Urinary bladder (tissue), 3 donors: ENCODE measurements at regions not wholly inside any gene's neighbourhood (a gene's known extent, or its start where the extent isn't known, plus 50 kb on each side); places are given as distances from the start of the nearest gene placed in this dataset.

Experiments
- DNase-seq: peaks from one replicate; pipeline ENCODE4 v3.0.0-alpha.2; 2015; ENCODE audit errors: extremely low spot score
- H3K27ac ChIP-seq: one replicate; pipeline ENCODE4 v1.5.1; 2013; ENCODE audit warnings: low read depth, mild to moderate bottlenecking, moderate library complexity
- H3K36me3 ChIP-seq: one replicate; pipeline ENCODE4 v1.6.1; 2013; ENCODE audit warnings: mild to moderate bottlenecking, moderate library complexity; ENCODE audit not compliant: insufficient read depth
- H3K4me1 ChIP-seq: one replicate; pipeline ENCODE4 v1.6.1; 2013; ENCODE audit warnings: mild to moderate bottlenecking, moderate library complexity; ENCODE audit not compliant: insufficient read depth
- H3K4me3 ChIP-seq: one replicate; pipeline ENCODE4 v1.5.1; 2013; ENCODE audit warnings: low read depth, low read length
- WGBS: extraction: QIAGEN DNeasy Blood & Tissue Kit; methylation state at CpG from one replicate; pipeline ENCODE4 v1.1.7; 2013; 5-methylcytosine and 5-hydroxymethylcytosine counted together
- donor health status: healthy with polysubstance abuse.
- donor health status: healthy.

DNA sequence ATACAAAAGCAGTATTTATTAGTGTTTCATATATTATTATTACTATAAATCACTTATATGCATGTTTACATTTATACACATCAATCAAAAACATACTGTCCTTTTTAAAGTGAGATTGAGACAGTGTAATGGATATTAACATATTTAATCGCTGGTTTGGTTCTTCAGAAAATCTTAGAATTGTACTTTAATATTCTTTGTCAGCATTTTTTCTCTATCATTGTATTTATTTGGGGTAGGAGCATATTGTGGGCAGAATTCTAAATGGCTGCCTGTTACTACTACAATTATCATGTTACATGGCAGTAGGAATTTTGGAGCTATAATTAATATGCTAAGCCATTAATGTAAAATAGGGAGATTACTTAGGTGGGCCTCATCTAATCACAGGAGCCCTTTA, 722.6 kb downstream of the TLR4 start:
- Histone ChIP-seq H3K36me3 (no peaks in the 10 kb centered on the region), H3K27ac (no peak overlapping the region), H3K4me1 (no peaks in the 10 kb centered on the region), H3K4me3 (no peak overlapping the region)
- WGBS, result 92% methylated on average over 1 of the region's 1 CpG
- no peak for DNase-seq

GRCh38 chr9:118438810-118439209, 734.6 kb downstream of the TLR4 start:
- H3K4me1 ChIP-seq, result no peaks in the 10 kb centered on the region
- H3K4me3 ChIP-seq, result no peak overlapping the region
- no peaks in the 10 kb centered on the region for H3K36me3 ChIP-seq
- DNase-seq, result no peak
- H3K27ac ChIP-seq, result no peak overlapping the region
- WGBS, result 77% methylated on average over 1 of the region's 1 CpG

GRCh38 chr9:118439441-118439840, 735.2 kb downstream of the TLR4 start:
- no peak overlapping the region for H3K4me3 ChIP-seq
- H3K36me3 ChIP-seq, result no peaks in the 10 kb centered on the region
- no peak overlapping the region for H3K27ac ChIP-seq
- DNase-seq, result no peak
- no peaks in the 10 kb centered on the region for H3K4me1 ChIP-seq
- 77% methylated on average over 4 of the region's 4 CpGs for WGBS

- Histone ChIP-seq H3K4me1 (no peaks in the 10 kb centered on the region), H3K27ac (no peak overlapping the region), H3K36me3 (no peaks in the 10 kb centered on the region), H3K4me3 (no peak overlapping the region)
- no peak for DNase-seq
- 70% methylated on average over 5 of the region's 5 CpGs for WGBS
Observed at GRCh38 chr9:118444403-118444802, 740.2 kb downstream of the TLR4 start.

DNA sequence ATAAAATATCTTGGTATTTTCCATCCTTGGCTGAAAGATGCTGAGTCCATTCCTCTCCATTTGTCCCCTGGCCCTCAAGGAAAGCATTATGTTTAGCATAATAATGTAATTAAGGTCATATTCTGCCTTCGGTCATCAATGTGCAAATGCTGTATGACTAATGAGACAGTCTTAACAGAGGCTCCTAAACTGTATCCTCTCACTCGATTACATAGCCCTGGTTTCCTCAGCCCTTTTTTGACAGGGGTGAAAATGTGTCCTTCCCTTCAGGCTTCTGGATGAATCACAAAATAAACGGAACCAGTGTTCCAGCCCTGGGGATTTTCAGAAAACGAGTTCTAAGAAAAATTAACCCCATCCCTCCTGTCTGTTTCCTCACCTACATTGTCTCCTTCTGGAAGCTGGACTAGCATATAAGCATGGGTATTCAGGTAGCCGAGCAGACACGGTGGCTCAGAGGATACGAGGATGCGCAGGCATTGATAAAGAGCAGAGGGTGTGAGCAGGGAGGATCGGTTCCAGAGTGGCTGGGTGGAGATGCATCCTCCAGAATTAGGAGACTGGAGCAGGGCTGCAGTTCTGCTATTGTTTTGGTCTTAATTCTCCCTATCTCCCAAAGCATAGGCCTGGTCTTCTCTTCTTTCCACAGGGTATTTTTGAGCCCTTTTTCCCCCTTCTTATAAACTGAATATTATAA, 742.9 kb downstream of the TLR4 start:
- Histone ChIP-seq H3K27ac (no peak overlapping the region), H3K4me1 (no peaks in the 10 kb centered on the region), H3K4me3 (no peak overlapping the region), H3K36me3 (no peaks in the 10 kb centered on the region)
- no peak for DNase-seq
- 54% methylated on average over 9 of the region's 9 CpGs for WGBS

- no peak for DNase-seq
- no peak overlapping the region for H3K4me3 ChIP-seq
- H3K4me1 ChIP-seq, result no peaks in the 10 kb centered on the region
- no peaks in the 10 kb centered on the region for H3K36me3 ChIP-seq
- H3K27ac ChIP-seq, result no peak overlapping the region
- WGBS, result 74% methylated on average over 2 of the region's 2 CpGs
Observed at GRCh38 chr9:118449554-118449953, 745.4 kb downstream of the TLR4 start.

DNA sequence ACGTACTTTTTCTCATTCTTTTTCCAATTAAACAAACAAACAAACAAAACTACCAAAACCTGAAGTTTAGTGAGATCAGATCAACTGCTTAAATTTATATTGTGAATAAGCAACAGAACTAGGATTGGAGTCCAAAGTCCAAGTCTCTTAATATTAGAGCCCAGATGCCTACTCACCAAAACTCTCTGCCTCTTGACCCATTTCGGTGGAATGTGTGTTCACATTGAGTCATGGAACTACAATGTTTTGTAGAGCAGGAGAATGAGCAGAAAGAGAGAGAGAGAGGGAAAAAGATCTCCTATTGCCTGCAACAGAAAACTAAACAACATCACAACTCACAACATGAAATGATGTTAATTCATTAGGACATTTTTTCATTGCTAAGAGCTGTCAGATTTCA, 751.1 kb downstream of the TLR4 start:
- Histone ChIP-seq H3K27ac (no peak overlapping the region), H3K4me1 (no peaks in the 10 kb centered on the region), H3K4me3 (no peak overlapping the region), H3K36me3 (no peaks in the 10 kb centered on the region)
- 81% methylated on average over 2 of the region's 2 CpGs for WGBS
- no peak for DNase-seq

- Histone ChIP-seq H3K27ac (no peak overlapping the region), H3K36me3 (no peaks in the 10 kb centered on the region), H3K4me3 (no peak overlapping the region), H3K4me1 (no peaks in the 10 kb centered on the region)
- no peak for DNase-seq
- 75% methylated on average over 2 of the region's 2 CpGs for WGBS
Observed at GRCh38 chr9:118455788-118456187, 751.6 kb downstream of the TLR4 start.

GRCh38 chr9:118457171-118458000, 753.2 kb downstream of the TLR4 start:
- Histone ChIP-seq H3K36me3 (no peaks in the 10 kb centered on the region), H3K4me1 (no peaks in the 10 kb centered on the region), H3K4me3 (no peak overlapping the region), H3K27ac (no peak overlapping the region)
- 84% methylated on average over 6 of the region's 6 CpGs for WGBS
- DNase-seq, result no peak

- no peak overlapping the region for H3K4me3 ChIP-seq
- DNase-seq, result no peak
- 35% methylated on average over 2 of the region's 2 CpGs for WGBS
- no peaks in the 10 kb centered on the region for H3K4me1 ChIP-seq
- H3K27ac ChIP-seq, result no peak overlapping the region
- H3K36me3 ChIP-seq, result no peaks in the 10 kb centered on the region
Observed at GRCh38 chr9:118459913-118460312, 755.7 kb downstream of the TLR4 start.

DNA sequence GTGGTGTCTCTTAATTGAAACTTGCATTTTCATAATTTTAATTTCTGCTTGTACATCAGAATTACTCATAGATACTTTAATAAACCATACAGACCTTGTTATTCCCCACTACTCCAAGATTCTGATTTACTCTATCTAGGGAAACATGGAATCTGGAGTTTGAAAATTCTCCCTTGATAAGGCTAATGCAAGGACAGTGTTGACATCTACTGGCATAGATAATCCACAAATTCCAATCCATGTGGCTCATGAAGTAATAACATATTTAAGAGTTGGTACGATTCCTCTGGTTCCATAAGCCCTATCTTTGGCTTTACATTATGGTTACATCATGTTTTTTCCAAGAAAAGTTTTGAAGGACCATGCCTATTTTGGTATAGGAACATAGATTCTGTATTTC, 759.2 kb downstream of the TLR4 start:
- no peak overlapping the region for H3K27ac ChIP-seq
- WGBS, result 46% methylated on average over 1 of the region's 1 CpG
- H3K4me1 ChIP-seq, result no peaks in the 10 kb centered on the region
- no peak overlapping the region for H3K4me3 ChIP-seq
- no peak for DNase-seq
- no peaks in the 10 kb centered on the region for H3K36me3 ChIP-seq

DNA sequence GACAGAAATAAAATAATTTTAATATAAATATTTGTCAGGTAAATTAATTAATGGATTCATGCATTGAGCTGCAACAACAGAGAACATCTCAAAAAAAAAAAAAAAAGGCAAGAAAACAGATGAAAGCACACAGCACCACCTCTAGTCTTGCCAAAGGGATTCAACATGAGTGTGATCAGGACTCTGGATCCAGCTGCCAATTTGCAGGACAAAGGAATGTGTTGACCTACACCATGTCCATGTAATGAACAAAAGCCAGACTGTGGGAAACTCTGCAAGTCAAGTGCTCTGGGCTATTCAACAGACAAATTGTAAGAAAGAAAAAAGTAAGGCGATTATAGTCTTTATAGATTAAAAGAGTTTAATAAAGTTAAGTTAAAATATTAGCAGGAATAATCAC, 769.3 kb downstream of the TLR4 start:
- no peak for DNase-seq
- Histone ChIP-seq H3K4me1 (no peaks in the 10 kb centered on the region), H3K27ac (no peak overlapping the region), H3K4me3 (no peak overlapping the region), H3K36me3 (no peaks in the 10 kb centered on the region)
- WGBS, result 70% methylated on average over 1 of the region's 1 CpG

DNA sequence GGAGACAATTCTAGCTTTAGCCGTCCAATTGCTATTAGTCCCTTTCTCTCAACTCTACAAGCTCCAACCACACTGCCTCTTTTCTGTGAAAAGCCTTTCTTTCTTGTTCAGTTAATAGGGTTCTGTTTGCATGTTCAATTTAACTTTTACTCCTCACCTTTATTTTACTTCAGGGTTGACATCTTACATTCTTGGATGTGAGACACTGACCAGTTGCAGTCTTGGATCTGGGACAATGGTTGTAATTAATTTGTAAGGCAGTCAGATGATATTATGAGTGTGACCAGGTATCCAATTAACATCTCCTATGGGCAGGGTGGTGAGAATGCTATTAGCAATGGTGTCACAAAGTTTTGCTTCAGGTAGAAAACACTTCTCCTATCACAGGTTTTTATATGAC, 774.5 kb downstream of the TLR4 start:
- Histone ChIP-seq H3K27ac (no peak overlapping the region), H3K36me3 (no peaks in the 10 kb centered on the region), H3K4me3 (no peak overlapping the region), H3K4me1 (no peaks in the 10 kb centered on the region)
- no peak for DNase-seq
- 90% methylated on average over 1 of the region's 1 CpG for WGBS

DNA sequence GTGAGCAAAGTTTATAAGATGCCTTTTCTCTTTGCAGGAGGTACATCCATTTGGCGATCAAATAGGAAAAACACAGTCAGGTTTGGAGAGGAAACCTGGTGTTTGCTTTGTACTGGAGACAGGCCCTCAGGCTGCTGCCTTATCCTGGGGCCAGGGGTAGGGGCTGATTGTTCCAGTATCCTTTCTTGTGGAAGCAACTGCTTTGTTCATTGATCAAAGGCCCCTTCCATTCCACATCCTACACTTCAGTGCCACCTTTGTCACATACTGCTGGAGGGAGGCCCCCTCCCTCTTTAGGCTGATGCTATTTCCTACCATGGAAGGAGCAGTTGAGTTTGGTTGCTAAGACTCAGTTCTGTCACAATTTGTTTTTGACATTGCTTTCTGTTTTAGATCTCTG, 778.1 kb downstream of the TLR4 start:
- H3K4me3 ChIP-seq, result no peak overlapping the region
- WGBS, result 95% methylated on average over 1 of the region's 1 CpG

More for the DNA sequence above, 778.1 kb downstream of the TLR4 start:
- H3K4me1 ChIP-seq, result no peaks in the 10 kb centered on the region
- no peak for DNase-seq
- H3K36me3 ChIP-seq, result no peaks in the 10 kb centered on the region
- H3K27ac ChIP-seq, result no peak overlapping the region
